ENCODE measurements at regions not wholly inside any gene's neighbourhood (a gene's known extent, or its start where the extent isn't known, plus 50 kb on each side); places are given as distances from the start of the nearest gene placed in this dataset.

GRCh38 chr10:64079341-64079740 is 558.1 kb downstream of the REEP3 start:
- Histone ChIP-seq H3K9ac (ENCODE audit: low read length) (no peak overlapping the region), H3K4ac (ENCODE audit: low read depth in 1 of 2, low read length in 2 of 2) (no peak overlapping the region), H2BK12ac (ENCODE audit: low read length in 2 of 2) (no peak overlapping the region), H3K18ac (ENCODE audit: low read depth in 1 of 2, low read length in 2 of 2) (no peak overlapping the region), H2BK15ac (ENCODE audit: low read depth, poor library complexity, severe bottlenecking) (no peak overlapping the region), H3K9me3 (ENCODE audit: control insufficient read depth, low read length) (no peaks in the 10 kb centered on the region), H3K36me3 (ENCODE audit: control insufficient read depth in 1 of 2, insufficient read depth in 2 of 2, low read depth in 1 of 2, low read length in 2 of 2) (no peaks in the 10 kb centered on the region), H4K91ac (ENCODE audit: low read length) (no peak overlapping the region), H3K4me1 (ENCODE audit: control insufficient read depth, insufficient read depth, low read depth, low read length) (no peaks in the 10 kb centered on the region), H3K79me1 (replicated peaks; ENCODE audit: low read length, poor library complexity, severe bottlenecking) (no peaks in the 10 kb centered on the region), H2AFZ (ENCODE audit: low read depth, low read length) (no peak overlapping the region), H3K27ac (ENCODE audit: low read length, poor library complexity, severe bottlenecking) (no peak overlapping the region), H3K4me3 (ENCODE audit: insufficient read depth in 1 of 2, low read depth in 1 of 2, low read length in 2 of 2) (no peak overlapping the region), H3K14ac (ENCODE audit: low read length in 2 of 2) (no peak overlapping the region), H2BK5ac (ENCODE audit: low read depth, low read length, poor library complexity, severe bottlenecking) (no peak overlapping the region), H2AK5ac (ENCODE audit: low read length, severe bottlenecking) (no peak overlapping the region), H3K4me2 (ENCODE audit: low read length, poor library complexity, severe bottlenecking) (no peak overlapping the region), H4K8ac (ENCODE audit: low read length) (no peak overlapping the region), H3K27me3 (ENCODE audit: control insufficient read depth in 1 of 2, insufficient read depth in 1 of 2, low read length in 2 of 2) (no peaks in the 10 kb centered on the region), H3K23ac (ENCODE audit: low read length in 2 of 2) (no peak overlapping the region), H2BK120ac (ENCODE audit: low read depth, low read length) (no peak overlapping the region)
- no peak for DNase-seq
- 7% methylated on average over 1 of the region's 1 CpG for WGBS

- no peak overlapping the region for H2BK12ac ChIP-seq (ENCODE audit: low read length in 2 of 2)
Observed at GRCh38 chr10:64080071-64080470, 558.9 kb downstream of the REEP3 start.

GRCh38 chr10:64081947-64082482 is 560.8 kb downstream of the REEP3 start:
- Histone ChIP-seq H3K27ac (ENCODE audit: low read length, poor library complexity, severe bottlenecking) (no peak overlapping the region), H3K14ac (ENCODE audit: low read length in 2 of 2) (no peak overlapping the region), H3K4ac (ENCODE audit: low read depth in 1 of 2, low read length in 2 of 2) (no peak overlapping the region), H2BK120ac (ENCODE audit: low read depth, low read length) (no peak overlapping the region), H3K9me3 (ENCODE audit: control insufficient read depth, low read length) (no peaks in the 10 kb centered on the region), H2AFZ (ENCODE audit: low read depth, low read length) (no peak overlapping the region), H3K4me3 (ENCODE audit: insufficient read depth in 1 of 2, low read depth in 1 of 2, low read length in 2 of 2) (no peak overlapping the region), H3K9ac (ENCODE audit: low read length) (no peak overlapping the region), H2BK5ac (ENCODE audit: low read depth, low read length, poor library complexity, severe bottlenecking) (no peak overlapping the region), H4K8ac (ENCODE audit: low read length) (no peak overlapping the region), H3K36me3 (ENCODE audit: control insufficient read depth in 1 of 2, insufficient read depth in 2 of 2, low read depth in 1 of 2, low read length in 2 of 2) (no peaks in the 10 kb centered on the region), H2BK15ac (ENCODE audit: low read depth, poor library complexity, severe bottlenecking) (no peak overlapping the region), H4K91ac (ENCODE audit: low read length) (no peak overlapping the region), H3K23ac (ENCODE audit: low read length in 2 of 2) (no peak overlapping the region), H3K4me2 (ENCODE audit: low read length, poor library complexity, severe bottlenecking) (no peak overlapping the region), H3K79me1 (replicated peaks; ENCODE audit: low read length, poor library complexity, severe bottlenecking) (no peaks in the 10 kb centered on the region), H2BK12ac (ENCODE audit: low read length in 2 of 2) (no peak overlapping the region), H2AK5ac (ENCODE audit: low read length, severe bottlenecking) (no peak overlapping the region), H3K27me3 (ENCODE audit: control insufficient read depth in 1 of 2, insufficient read depth in 1 of 2, low read length in 2 of 2) (no peaks in the 10 kb centered on the region), H3K4me1 (ENCODE audit: control insufficient read depth, insufficient read depth, low read depth, low read length) (no peaks in the 10 kb centered on the region), H3K18ac (ENCODE audit: low read depth in 1 of 2, low read length in 2 of 2) (no peak overlapping the region)
- 86% methylated on average over 2 of the region's 3 CpGs for WGBS
- no peak for DNase-seq

More at GRCh38 chr10:64080071-64080470, 558.9 kb downstream of the REEP3 start:
- no peak overlapping the region for H2BK5ac ChIP-seq (ENCODE audit: low read depth, low read length, poor library complexity, severe bottlenecking)
- DNase-seq, result no peak
- no peak overlapping the region for H3K27ac ChIP-seq (ENCODE audit: low read length, poor library complexity, severe bottlenecking)
- H4K8ac ChIP-seq (ENCODE audit: low read length), result no peak overlapping the region
- H3K9me3 ChIP-seq (ENCODE audit: control insufficient read depth, low read length), result no peaks in the 10 kb centered on the region
- no peak overlapping the region for H3K14ac ChIP-seq (ENCODE audit: low read length in 2 of 2)
- no peak overlapping the region for H3K18ac ChIP-seq (ENCODE audit: low read depth in 1 of 2, low read length in 2 of 2)
- H3K4ac ChIP-seq (ENCODE audit: low read depth in 1 of 2, low read length in 2 of 2), result no peak overlapping the region
- H3K4me2 ChIP-seq (ENCODE audit: low read length, poor library complexity, severe bottlenecking), result no peak overlapping the region
- no peak overlapping the region for H2BK120ac ChIP-seq (ENCODE audit: low read depth, low read length)
- no peak overlapping the region for H3K23ac ChIP-seq (ENCODE audit: low read length in 2 of 2)
- H3K4me3 ChIP-seq (ENCODE audit: insufficient read depth in 1 of 2, low read depth in 1 of 2, low read length in 2 of 2), result no peak overlapping the region
- no peak overlapping the region for H2AK5ac ChIP-seq (ENCODE audit: low read length, severe bottlenecking)
- H3K79me1 ChIP-seq (replicated peaks; ENCODE audit: low read length, poor library complexity, severe bottlenecking), result no peaks in the 10 kb centered on the region
- no peak overlapping the region for H2BK15ac ChIP-seq (ENCODE audit: low read depth, poor library complexity, severe bottlenecking)
- H4K91ac ChIP-seq (ENCODE audit: low read length), result no peak overlapping the region
- no peaks in the 10 kb centered on the region for H3K27me3 ChIP-seq (ENCODE audit: control insufficient read depth in 1 of 2, insufficient read depth in 1 of 2, low read length in 2 of 2)
- H3K9ac ChIP-seq (ENCODE audit: low read length), result no peak overlapping the region
- no peaks in the 10 kb centered on the region for H3K36me3 ChIP-seq (ENCODE audit: control insufficient read depth in 1 of 2, insufficient read depth in 2 of 2, low read depth in 1 of 2, low read length in 2 of 2)
- H3K4me1 ChIP-seq (ENCODE audit: control insufficient read depth, insufficient read depth, low read depth, low read length), result no peaks in the 10 kb centered on the region
- 67% methylated on average over 1 of the region's 1 CpG for WGBS
- H2AFZ ChIP-seq (ENCODE audit: low read depth, low read length), result no peak overlapping the region

- Histone ChIP-seq H3K9me3 (ENCODE audit: control insufficient read depth, low read length) (no peaks in the 10 kb centered on the region), H3K14ac (ENCODE audit: low read length in 2 of 2) (no peak overlapping the region), H3K27ac (ENCODE audit: low read length, poor library complexity, severe bottlenecking) (no peak overlapping the region), H3K4me1 (ENCODE audit: control insufficient read depth, insufficient read depth, low read depth, low read length) (no peaks in the 10 kb centered on the region), H3K18ac (ENCODE audit: low read depth in 1 of 2, low read length in 2 of 2) (no peak overlapping the region), H4K91ac (ENCODE audit: low read length) (no peak overlapping the region), H3K4me2 (ENCODE audit: low read length, poor library complexity, severe bottlenecking) (no peak overlapping the region), H3K4me3 (ENCODE audit: insufficient read depth in 1 of 2, low read depth in 1 of 2, low read length in 2 of 2) (no peak overlapping the region), H2AFZ (ENCODE audit: low read depth, low read length) (no peak overlapping the region), H4K8ac (ENCODE audit: low read length) (no peak overlapping the region), H2BK15ac (ENCODE audit: low read depth, poor library complexity, severe bottlenecking) (no peak overlapping the region), H3K23ac (ENCODE audit: low read length in 2 of 2) (no peak overlapping the region), H3K36me3 (ENCODE audit: control insufficient read depth in 1 of 2, insufficient read depth in 2 of 2, low read depth in 1 of 2, low read length in 2 of 2) (no peaks in the 10 kb centered on the region), H2BK5ac (ENCODE audit: low read depth, low read length, poor library complexity, severe bottlenecking) (no peak overlapping the region), H3K27me3 (ENCODE audit: control insufficient read depth in 1 of 2, insufficient read depth in 1 of 2, low read length in 2 of 2) (no peaks in the 10 kb centered on the region), H3K9ac (ENCODE audit: low read length) (no peak overlapping the region), H2BK12ac (ENCODE audit: low read length in 2 of 2) (no peak overlapping the region), H3K79me1 (replicated peaks; ENCODE audit: low read length, poor library complexity, severe bottlenecking) (no peaks in the 10 kb centered on the region), H2AK5ac (ENCODE audit: low read length, severe bottlenecking) (no peak overlapping the region), H3K4ac (ENCODE audit: low read depth in 1 of 2, low read length in 2 of 2) (no peak overlapping the region), H2BK120ac (ENCODE audit: low read depth, low read length) (no peak overlapping the region)
- WGBS, result 57% methylated on average over 2 of the region's 2 CpGs
- no peak for DNase-seq
Observed at GRCh38 chr10:64086083-64086767, 565.0 kb downstream of the REEP3 start.

All from mesenchymal stem cell (in vitro differentiated cells and primary cell).